ENCODE measurements at regions not wholly inside any gene's neighbourhood (a gene's known extent, or its start where the extent isn't known, plus 50 kb on each side); places are given as distances from the start of the nearest gene placed in this dataset.

DNA sequence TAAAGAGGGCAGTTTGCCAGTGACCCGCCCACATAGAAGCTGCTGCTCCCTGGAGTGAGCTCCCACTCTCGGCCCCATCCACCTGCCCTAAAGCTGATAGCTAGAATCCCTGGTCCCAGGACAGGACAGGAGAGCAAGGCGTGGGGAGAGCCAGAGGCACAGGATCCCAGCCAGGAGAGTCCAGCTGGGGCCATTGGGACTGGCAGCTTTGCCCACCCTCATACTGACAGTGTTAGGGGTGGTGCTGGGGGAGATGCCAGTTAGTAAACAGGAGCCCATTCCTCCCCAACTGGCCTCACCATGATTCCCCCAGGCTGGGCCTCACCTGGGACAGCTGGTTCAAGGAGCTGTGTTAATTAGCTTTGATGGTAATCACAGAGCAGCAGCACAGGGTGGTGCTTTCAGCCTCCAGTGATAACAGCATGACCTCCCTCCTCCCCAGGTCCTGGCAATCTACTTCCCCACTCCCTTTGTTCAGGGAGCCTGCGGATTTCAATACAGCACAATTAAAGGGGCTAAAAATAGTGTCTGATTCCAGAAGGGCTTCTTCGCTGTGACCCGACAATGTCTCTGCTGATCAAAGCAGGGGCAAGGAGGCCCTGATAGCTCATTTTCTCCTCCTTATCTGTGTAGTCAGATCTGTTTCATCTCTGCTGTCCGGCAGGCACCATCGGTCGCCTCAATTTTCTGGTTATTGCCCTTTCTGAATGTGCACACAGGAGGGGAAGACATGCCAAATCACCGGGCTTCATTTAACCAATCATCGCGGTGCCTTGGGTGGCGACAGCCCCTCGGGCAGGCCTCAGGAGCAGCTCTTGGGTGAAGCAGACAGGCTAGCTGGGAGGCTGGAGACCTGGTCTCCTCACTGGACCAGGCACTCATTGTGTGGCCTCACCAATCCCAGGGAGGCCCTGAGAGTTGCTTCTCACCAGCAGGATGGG, 119.9 kb upstream of the TEX51 start:
- intact Hi-C loops (cut with DNase I): loop anchor here in 1 of 2 donors (10.0 kb wide), 2 partner anchors 254 to 1034 kb away; no protein-coding TSS in a partner anchor
- H3K27ac ChIP-seq: no peak overlapping the region
- no peak for DNase-seq
- no peaks in the 10 kb centered on the region for H3K36me3 ChIP-seq
- no peak overlapping the region for H3K4me3 ChIP-seq
- no peaks in the 10 kb centered on the region for H3K27me3 ChIP-seq
- no peak for TF ChIP-seq POLR2A (IDR thresholded peaks at IDR 0.05)
- TF ChIP-seq CTCF (IDR thresholded peaks at IDR 0.05): no peak
- no peak for ATAC-seq
- H3K9me3 ChIP-seq: no peaks in the 10 kb centered on the region
- no peaks in the 10 kb centered on the region for H3K4me1 ChIP-seq
- WGBS (ENCODE audit: insufficient coverage, low coverage, low lambda C conversion rate, missing lambda C conversion rate): 50% methylated on average over 8 of the region's 14 CpGs

GRCh38 chr2:126781206-126781605, 117.5 kb upstream of the TEX51 start:
- 54% methylated on average over 5 of the region's 8 CpGs for WGBS (ENCODE audit: insufficient coverage, low coverage, low lambda C conversion rate, missing lambda C conversion rate)

DNA sequence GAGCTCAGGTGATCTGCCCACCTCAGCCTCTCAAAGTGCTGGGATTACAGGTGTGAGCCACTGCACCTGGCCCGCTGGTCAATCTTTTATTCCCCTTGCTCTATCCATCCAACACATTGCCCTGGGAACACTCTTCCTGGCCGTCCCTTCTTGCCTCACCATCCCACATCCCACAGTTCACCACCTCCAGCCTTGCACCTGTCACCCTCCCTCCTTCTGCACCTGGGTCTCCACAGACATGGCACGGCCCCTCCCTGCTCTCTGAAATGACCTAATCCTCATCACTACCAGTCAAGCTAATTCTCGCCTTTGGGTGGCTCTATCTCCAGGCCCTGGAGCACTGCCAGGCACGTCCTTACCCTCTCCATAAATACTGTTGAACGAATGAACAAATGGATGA, 116.9 kb upstream of the TEX51 start:
- no peak for TF ChIP-seq POLR2A (IDR thresholded peaks at IDR 0.05)
- no peak overlapping the region for H3K27ac ChIP-seq
- H3K9me3 ChIP-seq: no peaks in the 10 kb centered on the region
- no peak overlapping the region for H3K4me3 ChIP-seq
- intact Hi-C loops (cut with DNase I): no loop called here
- DNase-seq (no peak), ATAC-seq (no peak)
- H3K27me3 ChIP-seq: no peaks in the 10 kb centered on the region
- no peaks in the 10 kb centered on the region for H3K36me3 ChIP-seq
- 52% methylated on average over 5 of the region's 6 CpGs for WGBS (ENCODE audit: insufficient coverage, low coverage, low lambda C conversion rate, missing lambda C conversion rate)
- H3K4me1 ChIP-seq: no peaks in the 10 kb centered on the region

More at GRCh38 chr2:126781206-126781605, 117.5 kb upstream of the TEX51 start:
- H3K9me3 ChIP-seq: no peaks in the 10 kb centered on the region
- DNase-seq: no peak
- TF ChIP-seq CTCF (IDR thresholded peaks at IDR 0.05) (no peak), POLR2A (IDR thresholded peaks at IDR 0.05) (no peak)
- H3K4me1 ChIP-seq: no peaks in the 10 kb centered on the region
- no peaks in the 10 kb centered on the region for H3K27me3 ChIP-seq
- H3K4me3 ChIP-seq: no peak overlapping the region
- H3K36me3 ChIP-seq: no peaks in the 10 kb centered on the region
- no peak overlapping the region for H3K27ac ChIP-seq
- no peak for ATAC-seq
- intact Hi-C loops (cut with DNase I): no loop called here

- H3K27me3 ChIP-seq: no peaks in the 10 kb centered on the region
- DNase-seq: no peak
- intact Hi-C loops (cut with DNase I): no loop called here
Measured at GRCh38 chr2:126782648-126783047, 116.0 kb upstream of the TEX51 start.

More at GRCh38 chr2:126782648-126783047, 116.0 kb upstream of the TEX51 start:
- Histone ChIP-seq H3K27ac (no peak overlapping the region), H3K4me1 (no peaks in the 10 kb centered on the region), H3K4me3 (no peak overlapping the region), H3K36me3 (no peaks in the 10 kb centered on the region), H3K9me3 (no peaks in the 10 kb centered on the region)
- no peak for TF ChIP-seq POLR2A (IDR thresholded peaks at IDR 0.05)
- TF ChIP-seq CTCF (IDR thresholded peaks at IDR 0.05): no peak
- ATAC-seq: no peak
- 43% methylated on average over 1 of the region's 4 CpGs for WGBS (ENCODE audit: insufficient coverage, low coverage, low lambda C conversion rate, missing lambda C conversion rate)

Data from right lobe of liver (tissue), 6 donors.